Lung (tissue), 11 donors: ENCODE measurements at regions not wholly inside any gene's neighbourhood (a gene's known extent, or its start where the extent isn't known, plus 50 kb on each side); places are given as distances from the start of the nearest gene placed in this dataset.

Experiments
- ATAC-seq: fragments of 200-7000 bp; cut with Tn5 transposase; one replicate; pipeline ENCODE4 v1.9.1; 2020; ENCODE audit warnings: moderate number of reproducible peaks; ENCODE audit not compliant: insufficient read depth, low FRiP score
- DNase-seq, 3 donors: peaks; one replicate each; pipeline ENCODE4 v3.0.0-alpha.2; 2013 to 2017
- H3K27ac ChIP-seq, 2 donors: one replicate each; pipeline ENCODE4 v1.5.1; 2013; ENCODE audit warnings: mild to moderate bottlenecking in 2 of 2, moderate library complexity in 2 of 2, control low read depth in 1 of 2, inconsistent platforms in 1 of 2, low read depth in 1 of 2, low read length in 1 of 2
- H3K27me3 ChIP-seq, 3 donors: one replicate each; pipeline ENCODE4 v1.5.1; 2013; ENCODE audit warnings: low read length in 2 of 3; ENCODE audit not compliant: control insufficient read depth in 3 of 3, insufficient read depth in 3 of 3
- H3K36me3 ChIP-seq, 4 donors: one replicate each; pipeline ENCODE4 v1.5.1; 2013; ENCODE audit warnings: low read length in 4 of 4, mild to moderate bottlenecking in 1 of 4, moderate library complexity in 1 of 4; ENCODE audit not compliant: control insufficient read depth in 4 of 4, insufficient read depth in 4 of 4
- H3K4me1 ChIP-seq, 5 donors: one replicate each; pipeline ENCODE4 v1.5.1; 2013; ENCODE audit warnings: low read length in 5 of 5, mild to moderate bottlenecking in 2 of 5, moderate library complexity in 1 of 5; ENCODE audit not compliant: control insufficient read depth in 5 of 5, insufficient read depth in 5 of 5
- H3K4me3 ChIP-seq: one replicate; pipeline ENCODE4 v1.5.1; 2013; ENCODE audit warnings: mild to moderate bottlenecking, control low read depth, moderate library complexity
- H3K9ac ChIP-seq, 2 donors: one replicate each; pipeline ENCODE4 v1.5.1; 2013; ENCODE audit warnings: low read length in 2 of 2, control low read depth in 1 of 2; ENCODE audit not compliant: insufficient read depth in 1 of 2
- H3K9me3 ChIP-seq, 4 donors: one replicate each; pipeline ENCODE4 v1.5.1; 2013; ENCODE audit warnings: low read length in 3 of 4, mild to moderate bottlenecking in 1 of 4, moderate library complexity in 1 of 4; ENCODE audit not compliant: control insufficient read depth in 4 of 4, insufficient read depth in 3 of 4
- WGBS, 2 donors: extraction: QIAGEN DNeasy Blood & Tissue Kit; methylation state at CpG; one replicate each; pipeline ENCODE4 v1.1.7; 2013; 5-methylcytosine and 5-hydroxymethylcytosine counted together
- TF ChIP-seq, protein P1 (sequence below): IDR thresholded peaks from 2 replicates; pipeline ENCODE4 v1.5.1; 2012; ENCODE audit warnings: mild to moderate bottlenecking; ENCODE audit errors: control extremely low read depth, extremely low read depth
- donor health status: control.
- donor health status: control.
- donor health status: Bipolar disorder and iron deficiency.
- donor health status: healthy.
- donor health status: DM: yes; HTN: yes; CAD: no.

DNA sequence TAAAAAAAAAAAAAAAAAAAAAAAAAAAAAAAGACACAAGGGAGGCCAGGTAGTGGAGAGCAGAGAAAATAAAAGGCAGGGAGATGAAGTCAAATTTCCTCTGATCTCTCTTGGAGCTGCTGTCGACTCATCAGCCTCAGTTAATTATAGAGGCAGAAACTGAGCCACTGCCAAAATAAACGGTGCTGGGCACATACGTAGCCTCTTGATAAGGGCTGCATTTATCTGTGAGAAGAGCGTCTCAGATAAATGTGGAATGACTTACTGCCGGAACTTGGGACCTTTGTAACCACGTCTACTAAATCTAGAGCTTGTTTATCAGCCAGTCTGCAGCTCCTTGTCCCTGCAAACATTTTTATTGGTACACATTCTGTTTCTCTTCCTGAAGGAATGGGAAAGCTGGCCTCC is 162.3 kb downstream of the BAMBI start:
- peaks cover 0 to 2% (median under 1%) of the 10 kb centered on the region in 4 donors for H3K9me3 ChIP-seq
- H3K4me3 ChIP-seq = no peak overlapping the region
- WGBS, 2 donors = 27 to 54% methylated on average over 6 of the region's 6 CpGs
- TF ChIP-seq, protein P1, sequence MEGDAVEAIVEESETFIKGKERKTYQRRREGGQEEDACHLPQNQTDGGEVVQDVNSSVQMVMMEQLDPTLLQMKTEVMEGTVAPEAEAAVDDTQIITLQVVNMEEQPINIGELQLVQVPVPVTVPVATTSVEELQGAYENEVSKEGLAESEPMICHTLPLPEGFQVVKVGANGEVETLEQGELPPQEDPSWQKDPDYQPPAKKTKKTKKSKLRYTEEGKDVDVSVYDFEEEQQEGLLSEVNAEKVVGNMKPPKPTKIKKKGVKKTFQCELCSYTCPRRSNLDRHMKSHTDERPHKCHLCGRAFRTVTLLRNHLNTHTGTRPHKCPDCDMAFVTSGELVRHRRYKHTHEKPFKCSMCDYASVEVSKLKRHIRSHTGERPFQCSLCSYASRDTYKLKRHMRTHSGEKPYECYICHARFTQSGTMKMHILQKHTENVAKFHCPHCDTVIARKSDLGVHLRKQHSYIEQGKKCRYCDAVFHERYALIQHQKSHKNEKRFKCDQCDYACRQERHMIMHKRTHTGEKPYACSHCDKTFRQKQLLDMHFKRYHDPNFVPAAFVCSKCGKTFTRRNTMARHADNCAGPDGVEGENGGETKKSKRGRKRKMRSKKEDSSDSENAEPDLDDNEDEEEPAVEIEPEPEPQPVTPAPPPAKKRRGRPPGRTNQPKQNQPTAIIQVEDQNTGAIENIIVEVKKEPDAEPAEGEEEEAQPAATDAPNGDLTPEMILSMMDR = no peak
- H3K27ac ChIP-seq = peak overlapping the region in 1 of 2 donors; percentile 90
- no peaks in the 10 kb centered on the region for H3K27me3 ChIP-seq
- DNase-seq = peak; percentile 69 to 90 (median 86)
- H3K4me1 ChIP-seq = peaks cover 0 to 49% (median 17%) of the 10 kb centered on the region in 5 donors
- no peak overlapping the region for H3K9ac ChIP-seq
- ATAC-seq = no peak
- H3K36me3 ChIP-seq = no peaks in the 10 kb centered on the region

- Histone ChIP-seq H3K27ac (peak overlapping the region; percentile 22 to 82), H3K27me3 (no peaks in the 10 kb centered on the region), H3K4me3 (no peak overlapping the region), H3K9ac (no peak overlapping the region), H3K9me3 (peaks cover 0 to 5% (median 2%) of the 10 kb centered on the region in 4 donors), H3K36me3 (no peaks in the 10 kb centered on the region), H3K4me1 (peaks cover 0 to 48% (median 17%) of the 10 kb centered on the region in 5 donors)
- ATAC-seq = no peak
- 80 to 92% methylated on average over 6 of the region's 6 CpGs for WGBS, 2 donors
- DNase-seq = no peak
- TF ChIP-seq, protein P1 = no peak
Measured at GRCh38 chr10:28840202-28840601, 162.9 kb downstream of the BAMBI start.

GRCh38 chr10:28840971-28841370 is 163.7 kb downstream of the BAMBI start:
- TF ChIP-seq, protein P1 = no peak
- no peaks in the 10 kb centered on the region for H3K27me3 ChIP-seq
- H3K4me3 ChIP-seq = no peak overlapping the region
- peak overlapping the region in 1 of 2 donors; percentile 80 for H3K27ac ChIP-seq
- WGBS, 2 donors = 74 to 80% methylated on average over 4 of the region's 4 CpGs
- ATAC-seq (no peak), DNase-seq (no peak)
- H3K36me3 ChIP-seq = no peaks in the 10 kb centered on the region
- peaks cover 0 to 5% (median 2%) of the 10 kb centered on the region in 4 donors for H3K9me3 ChIP-seq
- H3K9ac ChIP-seq = peak overlapping the region in 1 of 2 donors; percentile 43
- peaks cover 0 to 43% (median 15%) of the 10 kb centered on the region in 5 donors for H3K4me1 ChIP-seq

DNA sequence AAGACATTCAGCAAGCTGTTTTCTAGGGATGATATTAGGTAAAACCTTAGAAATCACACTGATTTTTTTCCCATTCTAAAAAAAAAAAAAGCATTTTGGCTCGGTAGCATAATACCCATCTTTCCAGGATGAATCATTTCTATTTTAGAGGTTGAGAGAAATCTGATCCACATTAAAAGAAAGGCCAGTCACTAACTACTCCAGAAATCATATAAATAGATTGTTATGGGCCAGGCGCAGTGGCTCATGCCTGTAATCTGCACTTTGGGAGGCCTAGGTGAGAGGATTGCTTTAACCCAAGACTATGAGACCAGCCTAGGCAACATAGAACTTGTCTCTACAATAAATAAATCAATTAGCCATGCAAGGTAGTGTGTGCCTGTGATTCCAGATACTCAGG is 164.3 kb downstream of the BAMBI start:
- peak overlapping the region; percentile 12 to 80 for H3K27ac ChIP-seq
- ATAC-seq (no peak), DNase-seq (no peak)
- 77 to 91% methylated on average over 2 of the region's 2 CpGs for WGBS, 2 donors
- no peaks in the 10 kb centered on the region for H3K36me3 ChIP-seq
- peaks cover 0 to 43% (median 13%) of the 10 kb centered on the region in 5 donors for H3K4me1 ChIP-seq
- H3K9ac ChIP-seq = no peak overlapping the region
- H3K27me3 ChIP-seq = no peaks in the 10 kb centered on the region
- H3K9me3 ChIP-seq = peaks cover 0 to 5% (median 2%) of the 10 kb centered on the region in 4 donors
- no peak overlapping the region for H3K4me3 ChIP-seq
- TF ChIP-seq, protein P1 = no peak
